ENCODE measurements at regions not wholly inside any gene's neighbourhood (a gene's known extent, or its start where the extent isn't known, plus 50 kb on each side); places are given as distances from the start of the nearest gene placed in this dataset.
"Not testable (repeated sequence)": the region's sequence is repeated elsewhere in the genome, so short reads cannot be mapped to it uniquely, and the experiment has no call there.

DNA sequence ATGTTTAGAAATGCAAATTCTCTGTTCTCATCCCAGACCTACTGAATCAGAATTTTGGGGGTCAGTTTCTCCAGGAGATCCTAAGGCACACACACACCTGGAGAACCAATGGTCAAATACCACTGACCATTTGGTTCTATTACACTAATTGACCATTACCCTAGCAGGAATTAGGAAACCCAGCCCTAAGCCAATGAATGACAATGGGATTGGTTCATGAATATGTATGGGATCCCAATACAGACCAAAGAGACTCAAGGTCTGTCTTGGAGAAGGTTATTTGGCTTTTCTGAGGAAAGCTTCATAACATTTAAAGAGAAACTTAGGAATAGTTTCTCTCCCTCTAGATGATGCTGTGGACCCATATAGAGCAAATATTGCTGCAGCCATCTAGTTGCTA lies 317.0 kb downstream of the BMPER start:
- H3K4me3 ChIP-seq (ENCODE audit: low read depth, low read length), result no peak overlapping the region
- DNase-seq (ENCODE audit: low read depth), result no peak
- TF ChIP-seq CTCF (IDR thresholded peaks at IDR 0.05; ENCODE audit: insufficient read depth, low read depth, low read length), result no peak

DNA sequence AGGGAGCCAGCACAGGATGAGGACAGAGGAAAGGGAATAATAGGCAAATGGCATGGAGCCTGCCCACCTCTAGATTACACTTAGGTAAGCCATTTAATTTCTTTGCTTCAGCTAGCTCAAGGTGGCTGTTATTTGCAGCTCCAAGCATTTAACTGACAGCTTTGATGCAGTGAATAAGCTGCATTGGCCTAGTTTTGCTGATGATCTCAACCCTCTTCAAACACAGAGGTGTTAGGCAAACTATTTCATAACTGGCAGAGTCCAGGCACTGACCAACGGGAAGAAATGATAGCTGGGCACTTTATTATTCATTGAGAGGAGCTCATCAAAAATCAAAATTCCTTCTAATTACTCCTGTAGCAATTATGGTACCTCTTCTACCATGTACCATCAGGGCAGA lies 317.4 kb downstream of the BMPER start:
- no peak for TF ChIP-seq CTCF (IDR thresholded peaks at IDR 0.05; ENCODE audit: insufficient read depth, low read depth, low read length)
- DNase-seq (ENCODE audit: low read depth), result no peak

GRCh38 chr7:34224281-34224680 lies 318.9 kb downstream of the BMPER start:
- DNase-seq (ENCODE audit: low read depth), result no peak
- H3K4me3 ChIP-seq (ENCODE audit: low read depth, low read length), result no peak overlapping the region
- TF ChIP-seq CTCF (IDR thresholded peaks at IDR 0.05; ENCODE audit: insufficient read depth, low read depth, low read length), result no peak

More for the DNA sequence above, 317.4 kb downstream of the BMPER start:
- no peak overlapping the region for H3K4me3 ChIP-seq (ENCODE audit: low read depth, low read length)

GRCh38 chr7:34225193-34225592 lies 319.9 kb downstream of the BMPER start:
- H3K4me3 ChIP-seq (ENCODE audit: low read depth, low read length), result no peak overlapping the region
- TF ChIP-seq CTCF (IDR thresholded peaks at IDR 0.05; ENCODE audit: insufficient read depth, low read depth, low read length), result no peak
- DNase-seq (ENCODE audit: low read depth), result no peak

- DNase-seq (ENCODE audit: low read depth), result no peak
- no peak for TF ChIP-seq CTCF (IDR thresholded peaks at IDR 0.05; ENCODE audit: insufficient read depth, low read depth, low read length)
- H3K4me3 ChIP-seq (ENCODE audit: low read depth, low read length), result no peak overlapping the region
Observed at GRCh38 chr7:34227525-34227924, 322.2 kb downstream of the BMPER start.

DNA sequence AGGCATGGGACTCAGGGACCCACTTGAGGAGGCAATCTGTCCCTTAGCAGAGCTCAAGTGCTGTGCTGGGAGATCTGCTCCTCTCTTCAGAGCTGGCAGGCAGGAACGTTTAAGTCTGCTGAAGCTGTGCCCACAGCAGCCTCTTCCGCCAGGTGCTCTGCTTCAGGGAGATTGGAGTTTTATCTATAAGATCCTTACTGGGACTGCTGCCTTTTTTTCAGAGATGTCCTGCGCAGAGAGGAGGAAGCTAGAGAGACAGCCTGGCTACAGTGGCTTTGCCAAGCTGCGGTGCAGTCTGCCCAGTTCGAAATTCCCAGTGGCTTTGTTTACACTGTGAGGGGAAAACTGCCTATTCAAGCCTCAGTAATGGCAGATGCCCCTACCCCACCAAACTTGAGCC lies 329.8 kb downstream of the BMPER start:
- not testable (repeated sequence) for H3K4me3 ChIP-seq (ENCODE audit: low read depth, low read length); DNase-seq (ENCODE audit: low read depth)

DNA sequence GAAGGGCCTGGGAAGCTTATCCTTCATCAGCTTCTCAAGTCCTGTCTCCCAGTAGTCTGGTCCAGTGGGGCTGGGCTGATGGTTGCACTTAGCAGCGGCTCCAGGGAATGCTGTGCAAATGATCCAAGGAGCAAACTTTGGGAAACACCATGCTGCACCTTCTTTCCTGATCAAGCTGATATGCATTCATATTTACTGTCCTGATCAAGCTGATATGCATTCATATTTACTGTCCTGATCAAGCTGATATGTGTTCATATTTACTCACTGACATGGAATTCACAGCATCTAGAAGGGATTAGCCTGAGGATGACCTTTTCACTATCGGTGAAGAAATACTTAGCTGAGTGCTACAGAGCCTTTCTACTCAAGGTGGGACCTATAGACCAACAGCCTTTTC lies 330.7 kb downstream of the BMPER start:
- TF ChIP-seq CTCF (IDR thresholded peaks at IDR 0.05; ENCODE audit: insufficient read depth, low read depth, low read length), result no peak
- no peak overlapping the region for H3K4me3 ChIP-seq (ENCODE audit: low read depth, low read length)
- no peak for DNase-seq (ENCODE audit: low read depth)
